GM18867 (cell line): ENCODE measurements at regions not wholly inside any gene's neighbourhood (a gene's known extent, or its start where the extent isn't known, plus 50 kb on each side); places are given as distances from the start of the nearest gene placed in this dataset.

Source experiments
- ATAC-seq: cut with Tn5 transposase; IDR thresholded peaks from one replicate; pipeline ENCODE4 v1.9.1; 2021; ENCODE audit warnings: mild to moderate bottlenecking, moderate library complexity; ENCODE audit not compliant: unreplicated experiment

DNA sequence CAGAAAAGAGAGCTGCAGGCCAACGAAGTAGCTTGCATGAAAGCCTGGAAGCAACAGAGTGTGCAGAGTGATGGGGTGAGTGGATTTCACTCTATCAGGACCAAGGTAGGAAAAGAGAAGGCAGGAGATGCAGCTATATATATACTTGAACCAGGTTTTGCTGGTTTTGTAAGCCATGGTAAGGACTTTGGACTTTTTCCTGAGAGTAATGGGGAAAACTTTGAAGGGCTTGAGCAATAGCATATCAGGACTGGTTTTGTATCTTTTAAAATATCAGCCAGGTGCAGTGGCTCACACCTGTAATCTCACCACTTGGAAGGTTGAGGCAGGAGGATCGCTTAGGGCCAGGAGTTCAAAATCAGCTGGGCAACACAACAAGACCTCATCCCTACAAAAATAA is 120.6 kb upstream of the NRP1 start:
- ATAC-seq, result no peak

GRCh38 chr10:33454554-33454953 is 120.1 kb upstream of the NRP1 start:
- ATAC-seq, result no peak

DNA sequence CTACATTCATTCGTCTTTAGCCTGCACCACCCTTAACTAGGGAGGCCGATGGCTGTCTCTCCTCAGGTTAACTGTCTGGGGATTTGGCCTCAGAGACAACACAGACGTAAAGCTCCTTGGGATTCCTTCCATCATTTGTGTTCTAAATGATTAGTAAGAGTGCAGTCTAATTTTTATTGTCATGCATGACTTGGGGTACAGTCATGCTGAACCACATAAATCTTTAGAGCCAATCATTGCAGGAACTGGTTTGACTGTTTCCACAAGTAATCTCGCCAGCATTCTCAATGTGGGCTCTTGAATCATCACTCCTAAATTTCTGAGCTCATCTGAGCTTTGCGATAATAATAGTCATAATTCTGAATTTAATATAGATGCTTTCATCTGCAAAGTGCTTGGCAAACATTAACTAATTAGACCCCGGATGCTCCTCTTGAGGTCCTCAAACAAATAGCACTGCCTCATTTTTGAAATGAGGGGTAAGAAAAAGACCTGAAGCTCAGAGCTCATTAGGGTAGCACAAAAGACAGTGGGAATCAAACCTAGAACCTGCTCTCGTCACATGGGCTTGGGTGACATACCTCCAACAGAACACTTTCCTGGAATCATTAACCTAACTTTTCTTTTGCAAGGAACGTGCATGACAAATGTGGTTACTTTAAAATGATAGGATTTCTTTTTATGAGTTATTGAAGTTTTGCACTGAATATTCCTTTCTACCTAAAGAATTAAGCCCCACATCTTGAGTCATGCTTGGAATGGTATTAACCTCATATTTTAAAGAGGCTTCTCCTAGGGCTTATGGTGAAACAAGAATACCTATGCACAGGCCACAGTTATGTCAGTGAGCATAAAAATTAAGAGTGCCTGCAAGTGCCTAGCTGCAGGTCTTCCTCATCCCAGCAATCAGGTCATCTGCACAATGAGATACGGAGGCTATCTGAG is 118.9 kb upstream of the NRP1 start:
- no peak for ATAC-seq

- no peak for ATAC-seq
These were observed 114.1 kb upstream of the NRP1 start for GRCh38 chr10:33448421-33449140.

GRCh38 chr10:33441561-33441960 is 107.1 kb upstream of the NRP1 start:
- ATAC-seq, result no peak

- no peak for ATAC-seq
These were observed 100.5 kb upstream of the NRP1 start for GRCh38 chr10:33434933-33435332.

- no peak for ATAC-seq
These were observed 94.2 kb upstream of the NRP1 start for GRCh38 chr10:33428682-33429081.

- no peak for ATAC-seq
These were observed 88.7 kb upstream of the NRP1 start for GRCh38 chr10:33423154-33423529.

GRCh38 chr10:33422471-33423153 is 88.1 kb upstream of the NRP1 start:
- no peak for ATAC-seq

DNA sequence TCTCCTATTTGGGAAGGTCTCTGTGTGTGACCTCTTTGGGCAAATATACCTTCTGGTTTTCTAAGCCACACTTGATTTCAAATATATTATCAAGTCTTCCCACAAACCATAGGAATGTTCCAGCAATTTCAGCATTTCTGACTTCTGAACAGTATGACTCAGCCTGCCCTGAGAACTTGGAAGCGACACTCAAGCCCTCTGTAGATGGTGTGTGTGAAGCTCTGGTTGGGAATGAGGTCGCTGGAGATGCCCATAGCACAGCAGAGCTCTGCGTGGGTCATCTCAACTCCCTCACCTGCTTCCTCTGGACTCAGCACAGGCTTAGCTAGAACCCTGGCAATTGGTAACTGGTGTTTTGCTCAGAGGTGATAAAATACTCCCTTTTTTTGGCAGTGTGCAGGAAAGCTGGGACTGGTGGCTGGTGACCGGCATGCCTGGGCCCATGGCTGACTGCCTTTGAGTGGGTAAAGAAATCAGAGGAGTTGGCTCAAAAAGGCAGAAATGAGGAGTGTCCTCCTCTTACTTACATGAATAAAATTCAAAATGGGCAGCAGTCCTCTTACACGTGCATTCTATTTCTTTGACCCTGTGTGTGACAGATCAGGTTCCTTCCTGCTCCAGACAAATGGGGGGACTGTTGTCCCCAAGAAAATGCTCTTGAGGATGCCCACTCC is 87.5 kb upstream of the NRP1 start:
- no peak for ATAC-seq

DNA sequence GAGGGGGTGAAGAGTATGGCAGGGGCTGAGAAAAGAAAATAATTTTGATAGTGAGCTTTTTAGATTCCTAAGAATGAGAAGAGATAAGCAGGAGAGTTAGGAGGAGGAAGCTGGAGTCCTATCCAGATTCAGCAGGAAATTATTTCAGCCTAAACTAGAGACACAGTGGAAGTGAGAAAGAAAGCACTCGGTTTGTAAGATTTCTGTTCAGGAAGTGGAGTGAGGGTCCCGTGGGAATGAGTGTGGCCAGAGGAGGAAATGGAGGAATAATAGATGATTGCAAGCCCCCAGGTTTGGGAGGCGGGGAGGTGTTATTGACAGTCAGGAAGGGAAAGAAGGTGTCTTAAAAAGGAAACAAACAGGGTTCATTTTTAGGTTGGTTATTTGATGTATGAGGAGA is 84.8 kb upstream of the NRP1 start:
- ATAC-seq, result no peak

GRCh38 chr10:33418301-33418700 is 83.8 kb upstream of the NRP1 start:
- ATAC-seq, result no peak

DNA sequence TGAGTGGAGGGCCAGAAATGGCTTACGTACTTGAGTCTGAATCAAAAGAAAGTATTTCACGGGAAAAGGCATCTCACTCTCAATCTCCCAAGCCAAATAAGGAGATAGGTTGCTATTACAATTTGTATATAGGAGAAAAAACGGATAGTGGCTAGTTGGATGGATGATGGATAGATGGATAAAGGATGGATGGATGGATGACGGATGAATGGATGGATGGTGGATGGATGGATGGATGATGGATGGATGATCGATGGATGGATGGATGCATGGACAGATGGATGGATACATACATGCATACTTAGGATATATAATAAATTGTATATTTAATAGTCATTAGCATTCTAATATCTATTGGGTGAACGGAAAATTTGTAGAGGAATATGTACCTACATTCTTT is 82.2 kb upstream of the NRP1 start:
- ATAC-seq, result no peak

- peak; percentile 84 for ATAC-seq
These were observed 81.7 kb upstream of the NRP1 start for GRCh38 chr10:33416209-33416608.

- ATAC-seq, result no peak
These were observed 80.4 kb upstream of the NRP1 start for GRCh38 chr10:33414841-33415240.

DNA sequence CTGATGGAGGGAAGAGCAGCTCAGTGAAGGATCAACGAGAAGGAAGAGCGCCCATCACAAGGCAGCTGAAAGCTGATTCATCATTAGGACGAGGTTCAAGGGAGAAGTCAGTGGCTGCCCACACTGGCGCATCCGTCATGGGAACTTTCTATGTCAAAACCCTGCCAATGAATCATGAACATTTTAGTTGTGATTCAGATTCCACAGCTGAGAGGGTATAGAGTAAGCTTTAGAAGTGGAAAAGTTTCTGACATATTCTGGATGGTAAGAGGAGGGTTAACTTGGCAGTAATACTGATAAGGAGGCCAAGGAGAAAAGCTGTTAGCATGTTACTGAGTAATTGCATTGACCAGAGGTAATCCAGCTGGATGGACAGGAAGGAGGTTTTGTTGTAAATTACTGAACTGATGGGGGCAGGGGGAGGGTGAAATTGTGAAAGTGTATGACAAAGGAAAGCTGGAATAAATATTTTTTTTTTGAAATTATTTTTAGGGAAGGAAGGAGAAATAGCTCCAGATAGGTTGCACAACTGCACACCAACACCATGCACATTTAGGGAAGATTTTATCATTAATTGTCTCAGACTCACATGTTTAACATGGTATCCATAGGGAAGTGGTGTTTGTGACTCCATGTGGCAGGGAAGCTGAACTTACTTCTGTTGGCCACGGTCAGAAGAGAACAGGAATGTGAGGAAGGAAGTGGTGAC is 78.3 kb upstream of the NRP1 start:
- no peak for ATAC-seq

GRCh38 chr10:33412241-33412640 is 77.8 kb upstream of the NRP1 start:
- ATAC-seq, result no peak

GRCh38 chr10:33410860-33411234 is 76.4 kb upstream of the NRP1 start:
- ATAC-seq, result no peak

DNA sequence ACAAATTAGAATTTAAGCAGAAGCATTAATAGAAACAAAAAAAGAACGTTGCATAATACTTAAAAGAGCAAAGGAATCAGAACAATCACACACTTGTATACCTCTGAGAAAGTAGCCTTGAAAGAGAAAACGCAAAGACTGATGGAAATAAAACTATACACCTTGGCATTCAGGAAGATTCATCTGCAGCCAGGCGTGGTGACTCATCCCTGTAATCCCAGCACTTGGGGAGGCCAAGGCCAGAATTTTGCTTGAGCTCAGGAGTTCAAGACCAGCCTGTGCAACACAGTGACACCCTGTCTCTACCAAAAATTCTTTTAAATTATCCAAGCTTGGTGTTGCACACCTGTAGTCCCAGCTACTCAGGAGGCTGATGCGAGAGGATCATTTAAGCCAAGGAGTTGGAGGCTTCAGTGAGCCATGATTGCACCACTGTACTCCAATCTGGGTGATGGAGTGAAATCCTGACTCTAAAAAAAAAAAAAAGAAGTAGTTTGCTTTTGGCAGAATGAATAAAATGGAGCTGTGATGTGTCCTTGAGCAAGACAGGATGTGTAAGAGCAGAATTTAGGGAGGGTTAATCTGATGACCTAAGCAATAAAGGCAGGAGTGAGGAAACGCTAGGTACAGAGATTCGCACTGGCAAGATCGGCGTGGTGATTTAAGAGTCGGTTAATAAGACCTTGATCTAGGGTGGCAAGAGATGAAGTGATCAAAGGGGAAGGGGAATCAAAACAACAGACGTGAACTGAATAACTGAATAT is 75.8 kb upstream of the NRP1 start:
- no peak for ATAC-seq

GRCh38 chr10:33406596-33406995 is 72.1 kb upstream of the NRP1 start:
- ATAC-seq, result no peak
